ENCODE measurements at regions not wholly inside any gene's neighbourhood (a gene's known extent, or its start where the extent isn't known, plus 50 kb on each side); places are given as distances from the start of the nearest gene placed in this dataset.
"Not testable (repeated sequence)": the region's sequence is repeated elsewhere in the genome, so short reads cannot be mapped to it uniquely, and the experiment has no call there.

DNA sequence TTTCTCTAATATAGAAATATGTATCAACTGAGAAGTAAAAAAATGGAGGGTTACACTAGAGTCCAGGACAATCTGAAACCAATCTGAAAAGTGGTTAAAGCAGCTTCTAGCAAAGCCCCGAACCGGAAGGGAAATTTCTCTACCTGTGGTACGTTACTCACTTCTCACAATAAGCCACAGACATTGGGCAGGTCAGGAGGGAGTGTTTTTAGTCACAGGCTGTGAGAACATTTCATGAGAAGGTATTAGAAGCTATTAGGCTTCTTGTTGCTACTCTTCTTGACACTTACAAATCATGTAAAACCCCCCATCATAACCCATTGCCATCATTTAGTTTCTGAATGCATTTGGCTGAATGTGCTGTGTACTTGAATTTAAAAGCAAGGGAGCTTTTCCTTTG is 120.9 kb downstream of the NUFIP1 start:
- no peaks in the 10 kb centered on the region for H3K9me3 ChIP-seq (ENCODE audit: control insufficient read depth, low read length)
- WGBS, 2 experiments (ENCODE audit: insufficient coverage in 2 of 2): no CpG with 5 or more reads among the region's 3 CpGs
- no peaks in the 10 kb centered on the region for H3K36me3 ChIP-seq (ENCODE audit: control insufficient read depth, insufficient read depth, low read length)
- H3K27ac ChIP-seq (ENCODE audit: low read depth, low read length, severe bottlenecking): no peak overlapping the region
- no peak overlapping the region for H3K4me3 ChIP-seq (ENCODE audit: extremely low read depth, insufficient read depth, low read length, poor library complexity, severe bottlenecking)
- no peaks in the 10 kb centered on the region for H3K4me1 ChIP-seq (ENCODE audit: control insufficient read depth, insufficient read depth, low read length, poor library complexity, severe bottlenecking)

- whole genome bisulfite sequencing, 2 experiments (ENCODE audit: insufficient coverage in 2 of 2): 100% methylated on average over 2 of the region's 9 CpGs; no CpG with 5 or more reads in 1 of the 2 experiments
- H3K4me1 ChIP-seq (ENCODE audit: control insufficient read depth, insufficient read depth, low read length, poor library complexity, severe bottlenecking): no peaks in the 10 kb centered on the region
- H3K9me3 ChIP-seq (ENCODE audit: control insufficient read depth, low read length): no peaks in the 10 kb centered on the region
- no peak overlapping the region for H3K27ac ChIP-seq (ENCODE audit: low read depth, low read length, severe bottlenecking)
- H3K4me3 ChIP-seq (ENCODE audit: extremely low read depth, insufficient read depth, low read length, poor library complexity, severe bottlenecking): no peak overlapping the region
- H3K36me3 ChIP-seq (ENCODE audit: control insufficient read depth, insufficient read depth, low read length): no peaks in the 10 kb centered on the region
These were observed 121.4 kb downstream of the NUFIP1 start for GRCh38 chr13:44867825-44868224.

DNA sequence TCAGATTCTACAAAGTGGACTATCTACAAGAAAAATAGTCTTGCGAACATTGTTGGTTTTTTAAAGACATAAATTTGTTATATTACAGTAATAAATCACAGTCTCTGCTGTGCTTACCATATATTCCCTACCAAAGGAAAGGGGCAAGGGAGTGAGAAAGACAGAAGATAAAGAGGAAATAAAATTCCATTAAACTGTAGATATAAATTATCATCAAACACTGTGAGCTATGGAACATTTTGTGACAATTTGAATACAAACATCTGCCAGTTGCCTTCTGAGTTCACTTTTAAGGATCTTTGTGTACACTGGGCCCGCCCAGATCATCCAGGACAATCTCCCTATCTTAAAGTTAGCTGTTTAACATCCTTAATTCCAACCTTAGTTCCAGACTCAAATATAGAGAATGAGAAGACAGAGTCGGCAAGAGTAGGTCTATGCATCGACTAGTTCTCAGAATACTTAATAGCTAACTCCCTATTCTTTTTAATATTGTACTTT is 122.8 kb downstream of the NUFIP1 start:
- 86 to 100% methylated on average over 2 to 3 of the region's 4 CpGs for WGBS, 2 experiments (ENCODE audit: insufficient coverage in 2 of 2)
- H3K4me1 ChIP-seq (ENCODE audit: control insufficient read depth, insufficient read depth, low read length, poor library complexity, severe bottlenecking): no peaks in the 10 kb centered on the region

DNA sequence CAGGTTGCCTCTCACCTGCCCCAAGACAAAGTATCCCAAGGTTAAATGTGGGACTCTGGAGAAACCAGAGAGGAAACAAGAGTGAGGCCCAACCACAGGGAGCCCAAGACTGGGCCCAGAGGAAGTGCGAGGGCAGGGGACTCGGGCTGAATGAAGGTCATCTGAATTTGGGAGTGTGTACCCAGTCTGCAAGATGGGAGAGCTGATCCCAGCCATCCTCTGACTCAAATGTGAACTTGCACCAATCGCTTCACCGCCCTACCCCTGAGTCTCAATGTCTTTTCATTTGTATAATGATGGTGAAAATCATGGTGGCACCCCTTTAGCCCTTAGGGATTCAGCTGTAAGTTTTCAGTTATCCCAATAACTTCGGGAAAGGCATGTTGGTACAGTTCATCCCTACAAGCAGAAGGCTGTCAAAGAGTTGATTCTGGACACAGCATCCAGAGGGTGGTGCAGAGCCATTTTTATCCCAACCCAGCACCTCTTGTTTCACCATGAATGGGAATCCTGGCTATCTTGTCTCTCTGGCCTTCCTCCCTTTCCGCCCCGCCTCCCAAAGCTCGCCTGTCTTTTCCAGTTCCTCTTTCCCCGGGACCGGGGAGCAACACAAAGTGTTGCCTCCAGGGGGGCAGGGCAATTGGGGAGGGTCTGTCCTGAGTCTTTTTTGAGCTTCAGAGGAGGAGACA is 123.4 kb downstream of the NUFIP1 start:
- H3K4me3 ChIP-seq (ENCODE audit: extremely low read depth, insufficient read depth, low read length, poor library complexity, severe bottlenecking): no peak overlapping the region
- 76 to 95% methylated on average over 3 to 6 of the region's 10 CpGs for WGBS, 2 experiments (ENCODE audit: insufficient coverage in 2 of 2)
- no peak overlapping the region for H3K27ac ChIP-seq (ENCODE audit: low read depth, low read length, severe bottlenecking)
- no peaks in the 10 kb centered on the region for H3K4me1 ChIP-seq (ENCODE audit: control insufficient read depth, insufficient read depth, low read length, poor library complexity, severe bottlenecking)
- H3K9me3 ChIP-seq (ENCODE audit: control insufficient read depth, low read length): no peaks in the 10 kb centered on the region
- H3K36me3 ChIP-seq (ENCODE audit: control insufficient read depth, insufficient read depth, low read length): no peaks in the 10 kb centered on the region

More for the DNA sequence above, 122.8 kb downstream of the NUFIP1 start:
- no peaks in the 10 kb centered on the region for H3K9me3 ChIP-seq (ENCODE audit: control insufficient read depth, low read length)
- no peaks in the 10 kb centered on the region for H3K36me3 ChIP-seq (ENCODE audit: control insufficient read depth, insufficient read depth, low read length)
- no peak overlapping the region for H3K27ac ChIP-seq (ENCODE audit: low read depth, low read length, severe bottlenecking)
- H3K4me3 ChIP-seq (ENCODE audit: extremely low read depth, insufficient read depth, low read length, poor library complexity, severe bottlenecking): no peak overlapping the region

DNA sequence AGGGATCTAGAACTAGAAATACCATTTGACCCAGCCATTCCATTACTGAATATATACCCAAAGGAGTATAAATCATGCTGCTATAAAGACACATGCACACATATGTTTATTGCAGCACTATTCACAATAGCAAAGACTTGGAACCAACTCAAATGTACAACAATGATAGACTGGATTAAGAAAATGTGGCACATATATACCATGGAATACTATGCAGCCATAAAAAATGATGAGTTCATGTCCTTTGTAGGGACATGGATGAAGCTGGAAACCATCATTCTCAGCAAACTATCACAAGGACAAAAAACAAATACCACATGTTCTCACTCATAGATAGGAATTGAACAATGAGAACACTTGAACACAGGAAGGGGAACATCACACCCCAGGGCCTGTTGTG is 125.6 kb downstream of the NUFIP1 start:
- H3K4me1 ChIP-seq (ENCODE audit: control insufficient read depth, insufficient read depth, low read length, poor library complexity, severe bottlenecking); H3K4me3 ChIP-seq (ENCODE audit: extremely low read depth, insufficient read depth, low read length, poor library complexity, severe bottlenecking); H3K27ac ChIP-seq (ENCODE audit: low read depth, low read length, severe bottlenecking); H3K9me3 ChIP-seq (ENCODE audit: control insufficient read depth, low read length); H3K36me3 ChIP-seq (ENCODE audit: control insufficient read depth, insufficient read depth, low read length): not testable (repeated sequence)

DNA sequence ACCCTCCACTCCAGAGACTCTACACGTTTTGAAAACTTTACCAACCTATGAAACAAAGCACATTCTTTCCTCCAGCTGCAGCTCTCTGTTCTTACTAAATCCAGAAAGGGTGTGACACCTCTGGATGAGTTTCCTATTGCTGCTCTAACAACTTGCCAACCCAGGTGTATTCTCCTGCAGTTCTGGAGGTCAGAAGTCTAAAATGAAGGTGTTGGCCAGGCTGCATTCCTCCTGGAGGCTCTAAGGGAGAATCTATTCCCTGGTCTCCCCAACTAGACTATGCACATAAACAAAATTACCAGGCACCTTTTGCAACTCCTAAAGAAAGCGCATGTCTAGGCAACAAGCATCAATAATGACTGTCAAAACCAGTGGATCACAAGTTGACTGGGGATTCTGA is 128.8 kb downstream of the NUFIP1 start:
- H3K36me3 ChIP-seq (ENCODE audit: control insufficient read depth, insufficient read depth, low read length): no peaks in the 10 kb centered on the region
- no peaks in the 10 kb centered on the region for H3K4me1 ChIP-seq (ENCODE audit: control insufficient read depth, insufficient read depth, low read length, poor library complexity, severe bottlenecking)
- WGBS, 2 experiments (ENCODE audit: insufficient coverage in 2 of 2): 56 to 79% methylated on average over 1 to 2 of the region's 2 CpGs
- no peaks in the 10 kb centered on the region for H3K9me3 ChIP-seq (ENCODE audit: control insufficient read depth, low read length)
- no peak overlapping the region for H3K27ac ChIP-seq (ENCODE audit: low read depth, low read length, severe bottlenecking)
- H3K4me3 ChIP-seq (ENCODE audit: extremely low read depth, insufficient read depth, low read length, poor library complexity, severe bottlenecking): no peak overlapping the region

- H3K4me3 ChIP-seq (ENCODE audit: extremely low read depth, insufficient read depth, low read length, poor library complexity, severe bottlenecking): no peak overlapping the region
- no peak overlapping the region for H3K27ac ChIP-seq (ENCODE audit: low read depth, low read length, severe bottlenecking)
- no peaks in the 10 kb centered on the region for H3K4me1 ChIP-seq (ENCODE audit: control insufficient read depth, insufficient read depth, low read length, poor library complexity, severe bottlenecking)
- no peaks in the 10 kb centered on the region for H3K36me3 ChIP-seq (ENCODE audit: control insufficient read depth, insufficient read depth, low read length)
- no peaks in the 10 kb centered on the region for H3K9me3 ChIP-seq (ENCODE audit: control insufficient read depth, low read length)
- WGBS, 2 experiments (ENCODE audit: insufficient coverage in 2 of 2): 100% methylated on average over 1 to 2 of the region's 8 CpGs
These were observed 131.5 kb downstream of the NUFIP1 start for GRCh38 chr13:44857736-44858135.

DNA sequence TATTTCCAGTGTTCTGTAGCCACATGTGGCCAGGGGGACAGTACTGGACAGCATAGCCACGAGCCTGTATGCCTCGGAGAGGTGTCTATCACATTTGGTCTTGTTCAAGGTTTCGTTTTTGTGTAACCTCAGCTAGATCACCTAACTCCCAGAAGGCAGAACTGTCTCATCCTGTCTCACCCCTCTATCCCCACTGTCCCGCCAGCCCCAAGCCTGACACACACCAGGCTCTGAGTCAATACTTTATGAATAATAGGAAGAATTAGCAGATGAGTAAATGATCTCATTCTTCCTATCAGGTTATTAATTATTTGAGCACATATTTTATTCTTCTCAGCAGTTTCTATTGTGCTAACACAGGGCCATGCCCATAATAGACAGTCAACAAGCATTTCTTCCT is 132.2 kb downstream of the NUFIP1 start:
- Histone ChIP-seq H3K4me3 (ENCODE audit: extremely low read depth, insufficient read depth, low read length, poor library complexity, severe bottlenecking) (no peak overlapping the region), H3K36me3 (ENCODE audit: control insufficient read depth, insufficient read depth, low read length) (no peaks in the 10 kb centered on the region), H3K27ac (ENCODE audit: low read depth, low read length, severe bottlenecking) (no peak overlapping the region), H3K4me1 (ENCODE audit: control insufficient read depth, insufficient read depth, low read length, poor library complexity, severe bottlenecking) (no peaks in the 10 kb centered on the region), H3K9me3 (ENCODE audit: control insufficient read depth, low read length) (no peaks in the 10 kb centered on the region)
- WGBS, 2 experiments (ENCODE audit: insufficient coverage in 2 of 2): 91% methylated on average over 3 of the region's 4 CpGs

GRCh38 chr13:44855860-44856259 is 133.4 kb downstream of the NUFIP1 start:
- 79 to 97% methylated on average over 3 to 4 of the region's 4 CpGs for WGBS, 2 experiments (ENCODE audit: insufficient coverage in 2 of 2)
- Histone ChIP-seq H3K27ac (ENCODE audit: low read depth, low read length, severe bottlenecking) (no peak overlapping the region), H3K4me1 (ENCODE audit: control insufficient read depth, insufficient read depth, low read length, poor library complexity, severe bottlenecking) (no peaks in the 10 kb centered on the region), H3K9me3 (ENCODE audit: control insufficient read depth, low read length) (no peaks in the 10 kb centered on the region), H3K4me3 (ENCODE audit: extremely low read depth, insufficient read depth, low read length, poor library complexity, severe bottlenecking) (no peak overlapping the region), H3K36me3 (ENCODE audit: control insufficient read depth, insufficient read depth, low read length) (no peaks in the 10 kb centered on the region)

GRCh38 chr13:44854313-44855060 is 134.8 kb downstream of the NUFIP1 start:
- 59 to 92% methylated on average over 3 to 7 of the region's 8 CpGs for WGBS, 2 experiments (ENCODE audit: insufficient coverage in 2 of 2)
- Histone ChIP-seq H3K36me3 (ENCODE audit: control insufficient read depth, insufficient read depth, low read length) (no peaks in the 10 kb centered on the region), H3K27ac (ENCODE audit: low read depth, low read length, severe bottlenecking) (no peak overlapping the region), H3K4me1 (ENCODE audit: control insufficient read depth, insufficient read depth, low read length, poor library complexity, severe bottlenecking) (no peaks in the 10 kb centered on the region), H3K4me3 (ENCODE audit: extremely low read depth, insufficient read depth, low read length, poor library complexity, severe bottlenecking) (no peak overlapping the region), H3K9me3 (ENCODE audit: control insufficient read depth, low read length) (no peaks in the 10 kb centered on the region)

DNA sequence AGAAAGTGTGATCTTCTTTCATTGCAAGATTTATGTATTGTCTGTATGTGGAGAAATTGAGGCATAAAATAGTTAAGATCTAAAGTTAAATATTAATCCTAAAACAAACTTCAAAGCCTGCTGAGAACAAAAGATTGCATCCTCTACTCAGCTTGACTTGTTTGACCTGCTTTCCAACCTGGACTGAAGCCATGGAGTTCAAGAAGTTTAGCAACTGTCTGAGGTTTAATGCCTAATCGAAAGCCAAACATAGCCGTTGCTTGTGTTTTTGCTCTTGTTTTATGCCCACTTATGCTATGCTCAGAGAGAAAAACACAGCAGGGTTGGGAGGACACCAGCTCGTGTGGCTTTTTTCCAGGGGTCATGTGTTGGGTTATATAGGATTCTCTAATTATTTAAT is 135.6 kb downstream of the NUFIP1 start:
- 100% methylated on average over 1 to 2 of the region's 3 CpGs for WGBS, 2 experiments (ENCODE audit: insufficient coverage in 2 of 2)
- H3K27ac ChIP-seq (ENCODE audit: low read depth, low read length, severe bottlenecking): no peak overlapping the region

More for the DNA sequence above, 135.6 kb downstream of the NUFIP1 start:
- H3K36me3 ChIP-seq (ENCODE audit: control insufficient read depth, insufficient read depth, low read length): no peaks in the 10 kb centered on the region
- H3K4me3 ChIP-seq (ENCODE audit: extremely low read depth, insufficient read depth, low read length, poor library complexity, severe bottlenecking): no peak overlapping the region
- H3K4me1 ChIP-seq (ENCODE audit: control insufficient read depth, insufficient read depth, low read length, poor library complexity, severe bottlenecking): no peaks in the 10 kb centered on the region
- no peaks in the 10 kb centered on the region for H3K9me3 ChIP-seq (ENCODE audit: control insufficient read depth, low read length)

All from mesodermal cell (in vitro differentiated cells).